ENCODE measurements at regions not wholly inside any gene's neighbourhood (a gene's known extent, or its start where the extent isn't known, plus 50 kb on each side); places are given as distances from the start of the nearest gene placed in this dataset.

GRCh38 chr2:71995067-71995665, 152.5 kb downstream of the CYP26B1 start:
- POLR2A ChIA-PET (ENCODE audit: unreplicated experiment) = no interaction called here
- no TSS peak for BruUV-seq (replicated peaks)
- Histone ChIP-seq H3K9me3 (ENCODE audit: insufficient read depth, low read depth) (no peaks in the 10 kb centered on the region), H3K27ac (no peak overlapping the region), H3K4me2 (no peak overlapping the region), H3F3A (ENCODE audit: insufficient read depth, low read depth) (no peaks in the 10 kb centered on the region), H2AFZ (no peak overlapping the region), H3K79me2 (ENCODE audit: low read depth) (no peaks in the 10 kb centered on the region), H4K20me1 (ENCODE audit: insufficient read depth) (no peaks in the 10 kb centered on the region), H3K27me3 (ENCODE audit: insufficient read depth, low read depth) (no peaks in the 10 kb centered on the region), H3K4me1 (replicated peaks; ENCODE audit: insufficient read depth) (no peaks in the 10 kb centered on the region), H3K9me2 (ENCODE audit: insufficient read depth) (no peaks in the 10 kb centered on the region), H3K4me3 (no peak overlapping the region), H3K36me3 (ENCODE audit: low read depth) (no peaks in the 10 kb centered on the region)
- intact Hi-C loops (cut with micrococcal nuclease; ENCODE audit: unreplicated experiment) = loop anchor here (1.0 to 5.0 kb wide), 4 partner anchors 73 to 447 kb away; no protein-coding TSS in a partner anchor
- no peak for TF ChIP-seq EZH2 (IDR thresholded peaks at IDR 0.05; ENCODE audit: low read depth)
- TF ChIP-seq CTCF (conservative IDR thresholded peaks at IDR 0.05) = peak; percentile 72
- peak in 1 of 2 experiments; percentile 41 for DNase-seq
- CTCF ChIA-PET = interaction anchor here (0.6 to 1.5 kb wide), 4 partner anchors 61 to 585 kb away, joined by 3 to 4 read pairs (median 4); no protein-coding TSS in a partner anchor

- no peaks in the 10 kb centered on the region for H3K27me3 ChIP-seq (ENCODE audit: insufficient read depth, low read depth)
- no peaks in the 10 kb centered on the region for H3K36me3 ChIP-seq (ENCODE audit: low read depth)
- no peak overlapping the region for H3K27ac ChIP-seq
- no peaks in the 10 kb centered on the region for H3K79me2 ChIP-seq (ENCODE audit: low read depth)
- H4K20me1 ChIP-seq (ENCODE audit: insufficient read depth) = no peaks in the 10 kb centered on the region
- H3K4me3 ChIP-seq = no peak overlapping the region
- TF ChIP-seq EZH2 (IDR thresholded peaks at IDR 0.05; ENCODE audit: low read depth) (no peak), CTCF (conservative IDR thresholded peaks at IDR 0.05) (no peak)
- no peaks in the 10 kb centered on the region for H3K9me2 ChIP-seq (ENCODE audit: insufficient read depth)
- CTCF ChIA-PET = interaction anchor here (0.7 kb wide), 1 partner anchor 424 kb away, joined by 3 read pairs; no protein-coding TSS in a partner anchor
- peak in 1 of 2 experiments; percentile 40 for DNase-seq
- H3K9me3 ChIP-seq (ENCODE audit: insufficient read depth, low read depth) = no peaks in the 10 kb centered on the region
- POLR2A ChIA-PET (ENCODE audit: unreplicated experiment) = no interaction called here
- BruUV-seq (replicated peaks) = no TSS peak
- H3K4me1 ChIP-seq (replicated peaks; ENCODE audit: insufficient read depth) = no peaks in the 10 kb centered on the region
- H3K4me2 ChIP-seq = no peak overlapping the region
- no peaks in the 10 kb centered on the region for H3F3A ChIP-seq (ENCODE audit: insufficient read depth, low read depth)
- H2AFZ ChIP-seq = no peak overlapping the region
- intact Hi-C loops (cut with micrococcal nuclease; ENCODE audit: unreplicated experiment) = no loop called here
These were observed 155.6 kb downstream of the CYP26B1 start for GRCh38 chr2:71992036-71992435.

GRCh38 chr2:71991397-71991796, 156.3 kb downstream of the CYP26B1 start:
- Histone ChIP-seq H3K79me2 (ENCODE audit: low read depth) (no peaks in the 10 kb centered on the region), H3K27ac (no peak overlapping the region), H3K27me3 (ENCODE audit: insufficient read depth, low read depth) (no peaks in the 10 kb centered on the region), H3K4me3 (no peak overlapping the region), H2AFZ (no peak overlapping the region), H4K20me1 (ENCODE audit: insufficient read depth) (no peaks in the 10 kb centered on the region), H3K4me2 (no peak overlapping the region), H3K4me1 (replicated peaks; ENCODE audit: insufficient read depth) (no peaks in the 10 kb centered on the region), H3K36me3 (ENCODE audit: low read depth) (no peaks in the 10 kb centered on the region), H3K9me3 (ENCODE audit: insufficient read depth, low read depth) (no peaks in the 10 kb centered on the region), H3F3A (ENCODE audit: insufficient read depth, low read depth) (no peaks in the 10 kb centered on the region), H3K9me2 (ENCODE audit: insufficient read depth) (peaks cover 4% of the 10 kb centered on the region; the same call in 1 of the 2 replicates)
- DNase-seq = no peak
- no peak for TF ChIP-seq EZH2 (IDR thresholded peaks at IDR 0.05; ENCODE audit: low read depth)
- no peak for TF ChIP-seq CTCF (conservative IDR thresholded peaks at IDR 0.05)
- BruUV-seq (replicated peaks) = no TSS peak
- POLR2A ChIA-PET (ENCODE audit: unreplicated experiment) = no interaction called here
- intact Hi-C loops (cut with micrococcal nuclease; ENCODE audit: unreplicated experiment) = no loop called here
- CTCF ChIA-PET = interaction anchor here (0.7 kb wide), 1 partner anchor 423 kb away, joined by 3 read pairs; no protein-coding TSS in a partner anchor

All from PC-9 (cell line).